Activated CD4-positive, alpha-beta T cell treated with anti-CD3 and anti-CD28 coated beads, Interleukin-10, Interleukin-2, amounts not matched to agents 100 ng/mL and 50 ng/mL, durations not matched to agents 16 hours and 8 hours (primary cell): ENCODE measurements at regions not wholly inside any gene's neighbourhood (a gene's known extent, or its start where the extent isn't known, plus 50 kb on each side); places are given as distances from the start of the nearest gene placed in this dataset.
"Not testable (repeated sequence)": the region's sequence is repeated elsewhere in the genome, so short reads cannot be mapped to it uniquely, and the experiment has no call there.

Source experiments
- DNase-seq: peaks from one replicate; pipeline ENCODE4 v3.0.0-alpha.2; 2020

- no peak for DNase-seq
These were observed 397.7 kb upstream of the HS3ST5 start for GRCh38 chr6:114740547-114740946.

- DNase-seq, result no peak
These were observed 396.8 kb upstream of the HS3ST5 start for GRCh38 chr6:114739656-114740055.

- DNase-seq, result no peak
These were observed 392.4 kb upstream of the HS3ST5 start for GRCh38 chr6:114735025-114735735.

GRCh38 chr6:114733596-114733995 is 390.8 kb upstream of the HS3ST5 start:
- DNase-seq, result no peak

GRCh38 chr6:114718716-114719270 is 376.0 kb upstream of the HS3ST5 start:
- DNase-seq, result no peak

GRCh38 chr6:114718186-114718585 is 375.4 kb upstream of the HS3ST5 start:
- DNase-seq, result no peak

GRCh38 chr6:114714836-114715507 is 372.1 kb upstream of the HS3ST5 start:
- no peak for DNase-seq

GRCh38 chr6:114713690-114714089 is 370.9 kb upstream of the HS3ST5 start:
- no peak for DNase-seq

- DNase-seq, result no peak
These were observed 369.4 kb upstream of the HS3ST5 start for GRCh38 chr6:114712129-114712662.

- DNase-seq, result no peak
These were observed 364.3 kb upstream of the HS3ST5 start for GRCh38 chr6:114707081-114707620.

GRCh38 chr6:114690625-114691024 is 347.8 kb upstream of the HS3ST5 start:
- no peak for DNase-seq

GRCh38 chr6:114659513-114659912 is 316.7 kb upstream of the HS3ST5 start:
- DNase-seq, result no peak

- DNase-seq, result no peak
These were observed 308.8 kb upstream of the HS3ST5 start for GRCh38 chr6:114651611-114652010.

GRCh38 chr6:114650891-114651290 is 308.1 kb upstream of the HS3ST5 start:
- DNase-seq, result no peak

GRCh38 chr6:114649298-114649697 is 306.5 kb upstream of the HS3ST5 start:
- no peak for DNase-seq

GRCh38 chr6:114648847-114649246 is 306.0 kb upstream of the HS3ST5 start:
- DNase-seq, result no peak

- DNase-seq, result no peak
These were observed 295.5 kb upstream of the HS3ST5 start for GRCh38 chr6:114638341-114638740.

- DNase-seq, result no peak
These were observed 291.2 kb upstream of the HS3ST5 start for GRCh38 chr6:114634016-114634415.

- not testable (repeated sequence) for DNase-seq
These were observed 283.4 kb upstream of the HS3ST5 start for GRCh38 chr6:114626226-114626625.

GRCh38 chr6:114619621-114620200 is 276.9 kb upstream of the HS3ST5 start:
- no peak for DNase-seq

- DNase-seq, result no peak
These were observed 268.9 kb upstream of the HS3ST5 start for GRCh38 chr6:114611696-114612095.

- no peak for DNase-seq
These were observed 265.3 kb upstream of the HS3ST5 start for GRCh38 chr6:114608091-114608490.

- no peak for DNase-seq
These were observed 262.8 kb upstream of the HS3ST5 start for GRCh38 chr6:114605656-114606055.
